PFSK-1 (cell line): ENCODE measurements at regions not wholly inside any gene's neighbourhood (a gene's known extent, or its start where the extent isn't known, plus 50 kb on each side); places are given as distances from the start of the nearest gene placed in this dataset.

Experiments used
- FOXP2 ChIP-seq: optimal IDR thresholded peaks from 2 replicates; pipeline ENCODE3; 2011; ENCODE audit warnings: borderline replicate concordance, control low read depth, inconsistent platforms; ENCODE audit not compliant: insufficient read depth; ENCODE audit errors: extremely low read length, extremely low read depth
- POLR2AphosphoS5 ChIP-seq: IDR thresholded peaks from 2 replicates; pipeline ENCODE4 v1.6.1; 2012; ENCODE audit warnings: low read depth, mild to moderate bottlenecking, control low read depth, low read length, moderate library complexity
- REST ChIP-seq, 2 experiments: IDR thresholded peaks; 2 replicates each; pipeline versions ENCODE4 v1.6.1 to v1.8.0; 2011 to 2012; ENCODE audit warnings: low read depth in 2 of 2, low read length in 2 of 2, control low read depth in 1 of 2, inconsistent platforms in 1 of 2, mild to moderate bottlenecking in 1 of 2, moderate library complexity in 1 of 2; ENCODE audit not compliant: insufficient read depth in 1 of 2
- SIN3A ChIP-seq: IDR thresholded peaks from 2 replicates; pipeline ENCODE4 v1.6.1; 2012; ENCODE audit warnings: mild to moderate bottlenecking, low read length, moderate library complexity, borderline replicate concordance; ENCODE audit not compliant: insufficient read depth
- TAF1 ChIP-seq: IDR thresholded peaks from 2 replicates; pipeline ENCODE4 v1.6.1; 2012; ENCODE audit warnings: low read length, control low read depth, borderline replicate concordance; ENCODE audit not compliant: insufficient read depth

- TF ChIP-seq FOXP2 = no peak
- TF ChIP-seq REST (IDR thresholded peaks at IDR 0.05; ENCODE audit: insufficient read depth in 1 of 2, low read depth in 2 of 2, low read length in 2 of 2) = no peak
- no peak for TF ChIP-seq TAF1
- TF ChIP-seq POLR2AphosphoS5 = no peak
- no peak for TF ChIP-seq SIN3A
Measured at GRCh38 chr21:16343776-16344175, 614.0 kb downstream of the USP25 start.

- TF ChIP-seq FOXP2 (no peak), SIN3A (no peak), TAF1 (no peak), REST (IDR thresholded peaks at IDR 0.05; ENCODE audit: insufficient read depth in 1 of 2, low read depth in 2 of 2, low read length in 2 of 2) (no peak), POLR2AphosphoS5 (no peak)
Measured at GRCh38 chr21:16345757-16346156, 616.0 kb downstream of the USP25 start.

GRCh38 chr21:16347223-16347622 lies 617.4 kb downstream of the USP25 start:
- TF ChIP-seq SIN3A (no peak), POLR2AphosphoS5 (no peak), REST (IDR thresholded peaks at IDR 0.05; ENCODE audit: insufficient read depth in 1 of 2, low read depth in 2 of 2, low read length in 2 of 2) (no peak), TAF1 (no peak), FOXP2 (no peak)

GRCh38 chr21:16353764-16354163 lies 624.0 kb downstream of the USP25 start:
- TF ChIP-seq TAF1 = no peak
- no peak for TF ChIP-seq REST (IDR thresholded peaks at IDR 0.05; ENCODE audit: insufficient read depth in 1 of 2, low read depth in 2 of 2, low read length in 2 of 2)
- TF ChIP-seq SIN3A = no peak
- no peak for TF ChIP-seq FOXP2
- TF ChIP-seq POLR2AphosphoS5 = no peak

GRCh38 chr21:16357994-16358393 lies 628.2 kb downstream of the USP25 start:
- no peak for TF ChIP-seq POLR2AphosphoS5
- TF ChIP-seq SIN3A = no peak
- no peak for TF ChIP-seq TAF1
- TF ChIP-seq FOXP2 = no peak
- no peak for TF ChIP-seq REST (IDR thresholded peaks at IDR 0.05; ENCODE audit: insufficient read depth in 1 of 2, low read depth in 2 of 2, low read length in 2 of 2)
